ENCODE measurements at regions not wholly inside any gene's neighbourhood (a gene's known extent, or its start where the extent isn't known, plus 50 kb on each side); places are given as distances from the start of the nearest gene placed in this dataset.
"Not testable (repeated sequence)": the region's sequence is repeated elsewhere in the genome, so short reads cannot be mapped to it uniquely, and the experiment has no call there.

DNA sequence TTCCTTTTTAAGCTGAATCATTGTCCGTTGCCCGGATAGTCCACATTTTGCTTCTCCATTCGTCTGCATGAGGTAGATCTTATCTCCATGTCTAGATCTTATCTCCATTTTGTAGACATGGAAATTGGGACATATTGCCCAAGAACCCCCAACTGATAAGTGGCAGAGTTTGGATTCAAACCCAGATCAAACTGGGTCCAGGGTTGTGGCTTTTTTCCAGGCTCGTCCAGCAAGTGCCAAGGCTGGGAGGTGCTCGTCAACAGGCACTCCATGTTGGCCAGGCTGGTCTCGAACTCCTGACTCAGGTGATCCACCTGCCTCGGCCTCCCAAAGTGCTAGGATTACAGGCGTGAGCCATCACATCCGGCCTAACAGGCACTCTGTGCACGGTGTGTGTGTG lies 4082.3 kb upstream of the TPTE start:
- not testable (repeated sequence) for H3K79me1 ChIP-seq (ENCODE audit: insufficient read depth, low read depth, low read length, poor library complexity, severe bottlenecking); H4K5ac ChIP-seq (ENCODE audit: insufficient read length, low read depth, low read length); H3T11ph ChIP-seq (ENCODE audit: low read length); H3K4me3 Mint-ChIP-seq; H3K4me1 ChIP-seq (ENCODE audit: insufficient read depth, low read length); H2AFZ ChIP-seq (ENCODE audit: low read length); H4K20me1 ChIP-seq (ENCODE audit: control insufficient read depth, insufficient read depth, insufficient read length); H4K91ac ChIP-seq (ENCODE audit: insufficient read length, low read depth, low read length); H3K23me2 ChIP-seq (ENCODE audit: insufficient read length, low read depth, low read length, poor library complexity, severe bottlenecking); H2BK12ac ChIP-seq (ENCODE audit: insufficient read length, low read depth, low read length); H3K56ac ChIP-seq (ENCODE audit: insufficient read length, low read depth, low read length); H4K8ac ChIP-seq (replicated peaks; ENCODE audit: insufficient read length, low read depth, low read length); H2BK120ac ChIP-seq (ENCODE audit: low read depth, low read length, poor library complexity, severe bottlenecking); H3K23ac ChIP-seq (ENCODE audit: insufficient read length, low read depth, low read length); H3K9me3 Mint-ChIP-seq; H3K4ac ChIP-seq (ENCODE audit: low read depth, low read length); H3K4me1 Mint-ChIP-seq; H2BK15ac ChIP-seq (ENCODE audit: low read depth, low read length); H2BK20ac ChIP-seq (ENCODE audit: low read depth, low read length, poor library complexity, severe bottlenecking); H3K79me2 ChIP-seq (ENCODE audit: insufficient read depth, low read length); H3K14ac ChIP-seq (ENCODE audit: insufficient read depth, low read length); H3K27ac ChIP-seq (ENCODE audit: insufficient read length, low read depth, low read length); H3K4me2 ChIP-seq (ENCODE audit: insufficient read depth, insufficient read length, low read length); H3K27me3 ChIP-seq (ENCODE audit: insufficient read depth, low read length); H3K36me3 Mint-ChIP-seq (ENCODE audit: insufficient read depth in 1 of 3, low read depth in 3 of 3); H2BK5ac ChIP-seq (ENCODE audit: insufficient read length, low read length); H3K9ac ChIP-seq (ENCODE audit: extremely low read depth, insufficient read length, low read length); H3K27ac Mint-ChIP-seq; H3K9me3 ChIP-seq (ENCODE audit: control insufficient read depth, low read depth, low read length); H2AK5ac ChIP-seq (ENCODE audit: insufficient read length, low read length); H3K18ac ChIP-seq (ENCODE audit: insufficient read length, low read depth, low read length); DNase-seq; H3K27me3 Mint-ChIP-seq (ENCODE audit: low read depth)
- WGBS (ENCODE audit: extremely low coverage, insufficient read length, low lambda C conversion rate) = no CpG with 5 or more reads among the region's 10 CpGs

DNA sequence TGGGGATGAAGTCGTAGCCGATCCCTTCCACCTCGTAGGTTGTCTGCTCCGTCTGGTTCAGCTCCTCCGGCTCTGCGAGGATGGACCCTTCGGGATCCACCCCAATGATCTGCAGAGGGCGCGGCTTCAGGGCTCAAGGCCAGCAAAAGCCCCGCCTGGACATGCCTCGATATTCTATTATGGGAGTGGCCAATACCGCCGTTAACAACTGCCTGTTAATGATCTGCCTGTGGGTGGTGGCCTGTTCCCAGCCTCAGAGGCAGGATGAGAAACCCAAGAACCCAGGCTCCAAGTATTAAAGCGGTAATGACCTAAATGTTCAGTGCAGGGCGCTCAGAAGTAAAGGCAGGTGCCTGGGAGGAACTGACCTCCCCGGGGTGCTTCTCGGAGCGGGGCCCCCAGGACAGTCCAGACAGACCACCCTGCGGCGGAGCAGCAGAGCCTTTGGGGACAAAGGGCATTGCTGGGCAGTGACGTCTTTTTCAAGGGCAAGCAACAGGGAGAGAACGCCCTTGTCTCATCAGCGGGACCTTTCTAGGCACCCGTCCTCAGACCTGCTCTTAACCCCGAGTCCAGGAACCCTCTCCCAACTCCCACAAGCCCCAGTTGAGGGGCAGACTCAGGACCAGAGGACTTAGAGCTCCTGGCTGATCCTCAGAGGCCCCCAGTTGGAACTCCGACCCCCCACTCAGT lies 4066.6 kb upstream of the TPTE start:
- H2BK120ac ChIP-seq (ENCODE audit: low read depth, low read length, poor library complexity, severe bottlenecking); H3K9ac ChIP-seq (ENCODE audit: extremely low read depth, insufficient read length, low read length); H3K4me1 Mint-ChIP-seq; H3K9me3 ChIP-seq (ENCODE audit: control insufficient read depth, low read depth, low read length); H3K9me3 Mint-ChIP-seq; H3K79me2 ChIP-seq (ENCODE audit: insufficient read depth, low read length); H2BK20ac ChIP-seq (ENCODE audit: low read depth, low read length, poor library complexity, severe bottlenecking); H3K4me2 ChIP-seq (ENCODE audit: insufficient read depth, insufficient read length, low read length); H3K18ac ChIP-seq (ENCODE audit: insufficient read length, low read depth, low read length); H2AK5ac ChIP-seq (ENCODE audit: insufficient read length, low read length); H3K79me1 ChIP-seq (ENCODE audit: insufficient read depth, low read depth, low read length, poor library complexity, severe bottlenecking); H3K4me1 ChIP-seq (ENCODE audit: insufficient read depth, low read length); H4K20me1 ChIP-seq (ENCODE audit: control insufficient read depth, insufficient read depth, insufficient read length); H3K27me3 Mint-ChIP-seq (ENCODE audit: low read depth); H2BK15ac ChIP-seq (ENCODE audit: low read depth, low read length); H3K23me2 ChIP-seq (ENCODE audit: insufficient read length, low read depth, low read length, poor library complexity, severe bottlenecking); H2BK5ac ChIP-seq (ENCODE audit: insufficient read length, low read length); H4K5ac ChIP-seq (ENCODE audit: insufficient read length, low read depth, low read length); H4K91ac ChIP-seq (ENCODE audit: insufficient read length, low read depth, low read length); H3K27ac ChIP-seq (ENCODE audit: insufficient read length, low read depth, low read length); H2AFZ ChIP-seq (ENCODE audit: low read length); DNase-seq; H3K56ac ChIP-seq (ENCODE audit: insufficient read length, low read depth, low read length); H3K14ac ChIP-seq (ENCODE audit: insufficient read depth, low read length); H3T11ph ChIP-seq (ENCODE audit: low read length); H3K27me3 ChIP-seq (ENCODE audit: insufficient read depth, low read length); H3K4ac ChIP-seq (ENCODE audit: low read depth, low read length); H3K27ac Mint-ChIP-seq; H3K36me3 Mint-ChIP-seq (ENCODE audit: insufficient read depth in 1 of 3, low read depth in 3 of 3); H3K23ac ChIP-seq (ENCODE audit: insufficient read length, low read depth, low read length); H2BK12ac ChIP-seq (ENCODE audit: insufficient read length, low read depth, low read length); H4K8ac ChIP-seq (replicated peaks; ENCODE audit: insufficient read length, low read depth, low read length); H3K4me3 Mint-ChIP-seq: not testable (repeated sequence)
- no CpG with 5 or more reads among the region's 26 CpGs for WGBS (ENCODE audit: extremely low coverage, insufficient read length, low lambda C conversion rate)
